Ascending aorta (tissue), 2 donors: ENCODE measurements at regions not wholly inside any gene's neighbourhood (a gene's known extent, or its start where the extent isn't known, plus 50 kb on each side); places are given as distances from the start of the nearest gene placed in this dataset.

Experiments
- DNase-seq, 2 donors: peaks; one replicate each; pipeline ENCODE4 v3.0.0-alpha.2; 2019; ENCODE audit warnings: low spot score in 2 of 2
- H3K27ac ChIP-seq, 2 donors: fragments of 200-600 bp; sonication (generic); one replicate each; pipeline ENCODE4 v1.5.1; 2016 to 2017; ENCODE audit warnings: mild to moderate bottlenecking in 1 of 2
- H3K27me3 ChIP-seq: fragments of 200-600 bp; sonication (generic); one replicate; pipeline ENCODE4 v1.5.1; 2017
- H3K36me3 ChIP-seq, 2 donors: fragments of 200-600 bp; sonication (generic); one replicate each; pipeline ENCODE4 v1.5.1; 2016
- H3K4me1 ChIP-seq, 2 donors: fragments of 200-600 bp; sonication (generic); one replicate each; pipeline ENCODE4 v1.5.1; 2016 to 2017; ENCODE audit warnings: mild to moderate bottlenecking in 1 of 2
- H3K4me3 ChIP-seq, 2 donors: fragments of 200-600 bp; sonication (generic); one replicate each; pipeline ENCODE4 v1.5.1; 2016 to 2017; ENCODE audit warnings: mild to moderate bottlenecking in 1 of 2
- H3K9me3 ChIP-seq, 2 donors: fragments of 200-600 bp; sonication (generic); one replicate each; pipeline ENCODE4 v1.5.1; 2016
- intact Hi-C: fragments of 100-400 bp; cut with DNase I; formaldehyde crosslinking; loops from one replicate; pipeline ENCODE4 v1.15.1; 2023
- TF ChIP-seq, protein P1 (sequence below), 3 experiments: fragments of 200-600 bp in 2 of 3; fragments of 450-650 bp in 1 of 3; sonication (generic) in 2 of 3; IDR thresholded peaks; one replicate each; pipeline ENCODE4 v1.5.1; 2016 to 2019; ENCODE audit warnings: antibody characterized with exemption in 3 of 3, mild to moderate bottlenecking in 1 of 3, moderate library complexity in 1 of 3

DNA sequence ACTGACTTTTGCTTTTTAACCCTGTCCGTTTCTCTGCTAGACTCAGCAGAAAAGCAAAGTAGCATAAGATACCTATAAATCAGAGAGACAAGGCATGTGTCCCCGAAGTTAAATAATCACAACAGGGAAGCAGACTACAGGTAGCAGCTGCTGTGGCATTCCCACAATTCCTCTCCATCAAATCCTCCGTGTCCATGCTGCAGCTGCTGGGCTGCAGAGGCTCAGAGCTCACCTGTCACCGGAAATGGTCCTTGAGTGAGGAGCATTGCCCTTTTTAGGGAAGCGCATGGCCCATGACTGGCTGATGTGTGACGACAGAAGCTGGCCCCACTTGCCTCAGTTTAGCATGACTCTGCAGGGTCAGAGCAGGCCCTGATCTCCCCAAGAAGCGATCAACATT lies 125.0 kb downstream of the MSX2 start:
- Histone ChIP-seq H3K27me3 (no peaks in the 10 kb centered on the region), H3K27ac (no peak overlapping the region), H3K4me3 (no peak overlapping the region), H3K4me1 (no peaks in the 10 kb centered on the region), H3K9me3 (no peaks in the 10 kb centered on the region), H3K36me3 (no peaks in the 10 kb centered on the region)
- TF ChIP-seq, protein P1, sequence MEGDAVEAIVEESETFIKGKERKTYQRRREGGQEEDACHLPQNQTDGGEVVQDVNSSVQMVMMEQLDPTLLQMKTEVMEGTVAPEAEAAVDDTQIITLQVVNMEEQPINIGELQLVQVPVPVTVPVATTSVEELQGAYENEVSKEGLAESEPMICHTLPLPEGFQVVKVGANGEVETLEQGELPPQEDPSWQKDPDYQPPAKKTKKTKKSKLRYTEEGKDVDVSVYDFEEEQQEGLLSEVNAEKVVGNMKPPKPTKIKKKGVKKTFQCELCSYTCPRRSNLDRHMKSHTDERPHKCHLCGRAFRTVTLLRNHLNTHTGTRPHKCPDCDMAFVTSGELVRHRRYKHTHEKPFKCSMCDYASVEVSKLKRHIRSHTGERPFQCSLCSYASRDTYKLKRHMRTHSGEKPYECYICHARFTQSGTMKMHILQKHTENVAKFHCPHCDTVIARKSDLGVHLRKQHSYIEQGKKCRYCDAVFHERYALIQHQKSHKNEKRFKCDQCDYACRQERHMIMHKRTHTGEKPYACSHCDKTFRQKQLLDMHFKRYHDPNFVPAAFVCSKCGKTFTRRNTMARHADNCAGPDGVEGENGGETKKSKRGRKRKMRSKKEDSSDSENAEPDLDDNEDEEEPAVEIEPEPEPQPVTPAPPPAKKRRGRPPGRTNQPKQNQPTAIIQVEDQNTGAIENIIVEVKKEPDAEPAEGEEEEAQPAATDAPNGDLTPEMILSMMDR (IDR thresholded peaks at IDR 0.05) = no peak
- intact Hi-C loops = no loop called here
- DNase-seq = no peak

DNA sequence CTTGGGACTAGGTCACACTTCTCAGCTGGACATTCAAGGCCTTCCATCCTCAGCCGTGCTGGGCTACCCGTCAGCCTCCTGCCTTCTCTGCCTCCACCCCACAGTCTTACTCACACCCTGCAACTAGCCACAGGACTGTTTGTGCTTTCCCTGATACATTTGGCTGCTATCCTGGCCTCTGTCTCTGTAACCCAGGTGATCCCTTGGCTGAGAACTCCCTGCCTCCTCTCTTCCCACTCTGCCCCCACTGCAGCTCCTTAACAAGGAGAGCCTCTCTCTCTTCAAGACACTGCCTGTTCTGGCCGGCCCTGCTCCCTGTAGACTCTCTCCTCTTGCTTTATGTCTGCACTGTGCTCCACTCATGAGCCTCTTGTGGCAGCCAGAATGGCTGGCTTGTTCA lies 120.6 kb downstream of the MSX2 start:
- no peak for DNase-seq
- Histone ChIP-seq H3K4me1 (no peaks in the 10 kb centered on the region), H3K36me3 (no peaks in the 10 kb centered on the region), H3K4me3 (no peak overlapping the region), H3K27ac (no peak overlapping the region), H3K27me3 (no peaks in the 10 kb centered on the region), H3K9me3 (no peaks in the 10 kb centered on the region)
- TF ChIP-seq, protein P1 (IDR thresholded peaks at IDR 0.05) = no peak
- intact Hi-C loops = no loop called here

DNA sequence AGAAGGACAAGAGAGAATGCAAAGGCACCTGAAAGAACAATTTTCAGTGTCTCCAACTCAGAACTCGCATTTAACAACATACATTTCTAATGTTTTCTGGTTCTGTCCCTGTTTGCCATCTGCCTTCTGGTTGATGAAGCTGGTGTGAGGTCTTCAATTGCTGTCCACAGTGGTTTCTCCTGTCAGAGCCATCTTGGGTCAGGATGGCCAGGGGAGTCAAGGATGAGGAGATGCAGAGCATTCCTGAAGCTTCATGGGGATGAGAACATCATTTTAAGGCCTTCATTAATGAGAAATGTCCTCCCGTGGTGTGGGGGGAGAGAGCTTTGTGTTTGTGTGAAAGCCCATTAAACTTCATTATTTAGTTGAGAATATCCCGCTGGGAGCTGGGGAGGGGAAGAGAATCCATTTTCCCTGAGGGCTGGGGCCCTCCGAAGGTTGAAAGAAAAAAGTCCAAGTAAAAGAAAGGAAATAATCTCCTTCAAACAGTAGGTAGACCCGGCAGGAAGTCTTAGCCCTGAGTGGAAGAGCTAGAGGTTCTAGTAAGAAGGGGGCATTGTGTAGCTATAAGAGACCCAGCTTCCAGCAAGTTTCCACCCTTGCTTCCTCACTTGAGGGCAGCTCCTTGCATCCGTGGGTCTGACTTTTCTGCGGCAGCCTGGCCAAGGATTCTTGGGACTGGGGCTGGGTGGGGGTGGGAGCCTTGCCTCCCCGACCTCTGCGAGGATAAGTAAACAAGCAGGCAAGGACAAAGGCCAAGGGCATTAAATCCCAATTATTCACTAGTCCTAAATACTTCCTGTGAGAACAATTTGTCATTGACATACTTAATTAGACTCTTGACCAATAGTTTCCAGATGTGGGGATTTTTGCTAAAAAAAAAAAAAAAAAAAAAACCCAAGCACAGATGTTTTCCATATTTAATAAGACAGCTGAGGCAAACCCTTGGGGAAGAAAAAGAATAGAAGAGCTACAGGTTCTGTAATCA lies 119.2 kb downstream of the MSX2 start:
- Histone ChIP-seq H3K36me3 (no peaks in the 10 kb centered on the region), H3K4me3 (no peak overlapping the region), H3K27me3 (no peaks in the 10 kb centered on the region), H3K4me1 (no peaks in the 10 kb centered on the region), H3K9me3 (no peaks in the 10 kb centered on the region), H3K27ac (no peak overlapping the region)
- TF ChIP-seq, protein P1 (IDR thresholded peaks at IDR 0.05) = no peak
- no peak for DNase-seq
- intact Hi-C loops = no loop called here

DNA sequence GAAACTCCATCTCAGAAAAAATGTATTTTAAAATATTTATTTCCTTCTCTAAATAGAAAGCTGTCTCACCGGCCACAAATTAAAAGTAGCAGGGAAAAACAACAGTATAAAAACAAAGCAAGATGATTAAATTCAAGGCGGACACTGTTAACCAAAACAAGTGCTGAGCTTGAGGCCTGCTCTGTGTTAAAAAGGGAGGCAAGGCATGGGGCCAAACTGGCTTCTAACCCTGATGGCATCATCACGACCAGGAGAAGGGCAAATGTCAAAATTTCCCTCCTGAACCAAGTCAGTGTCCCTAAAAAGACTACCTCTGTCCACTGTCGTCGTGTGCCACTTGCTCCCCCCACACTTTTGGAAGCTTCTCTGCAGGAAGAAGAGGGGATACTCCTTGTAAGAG lies 116.1 kb downstream of the MSX2 start:
- TF ChIP-seq, protein P1 (IDR thresholded peaks at IDR 0.05) = no peak
- Histone ChIP-seq H3K27me3 (no peaks in the 10 kb centered on the region), H3K4me1 (no peaks in the 10 kb centered on the region), H3K4me3 (no peak overlapping the region), H3K36me3 (no peaks in the 10 kb centered on the region), H3K27ac (no peak overlapping the region), H3K9me3 (no peaks in the 10 kb centered on the region)
- intact Hi-C loops = no loop called here
- no peak for DNase-seq

DNA sequence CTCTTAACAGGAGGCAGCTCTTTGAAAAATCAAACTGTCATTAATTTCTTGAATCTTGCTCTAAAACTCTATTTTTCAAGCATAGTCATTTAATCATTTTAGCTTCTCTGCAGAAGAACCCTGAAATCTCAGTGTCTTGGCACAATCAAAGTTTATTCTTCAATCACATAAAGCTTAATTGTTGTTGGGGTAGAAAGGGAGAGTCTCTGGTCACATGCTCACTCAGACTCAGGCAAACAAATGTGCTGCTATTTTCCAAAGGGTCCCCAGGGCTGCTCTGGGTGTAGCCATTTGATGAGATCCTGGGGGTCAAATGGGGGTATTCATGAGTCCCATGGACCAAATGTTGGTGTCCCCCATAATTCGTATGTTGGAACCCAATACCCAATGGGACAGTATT lies 114.8 kb downstream of the MSX2 start:
- H3K27me3 ChIP-seq = no peaks in the 10 kb centered on the region
- no peaks in the 10 kb centered on the region for H3K9me3 ChIP-seq
- H3K4me1 ChIP-seq = no peaks in the 10 kb centered on the region
- DNase-seq = no peak
- no peak overlapping the region for H3K4me3 ChIP-seq
- no peaks in the 10 kb centered on the region for H3K36me3 ChIP-seq
- intact Hi-C loops = no loop called here
- H3K27ac ChIP-seq = no peak overlapping the region
- TF ChIP-seq, protein P1 (IDR thresholded peaks at IDR 0.05) = no peak
